ENCODE measurements at regions not wholly inside any gene's neighbourhood (a gene's known extent, or its start where the extent isn't known, plus 50 kb on each side); places are given as distances from the start of the nearest gene placed in this dataset.

GRCh38 chr5:35477911-35478310 lies 139.8 kb upstream of the SPEF2 start:
- DNase-seq (ENCODE audit: low read depth), result no peak

- DNase-seq (ENCODE audit: low read depth), result no peak
Observed at GRCh38 chr5:35477321-35477720, 140.3 kb upstream of the SPEF2 start.

- DNase-seq (ENCODE audit: low read depth), result no peak
Observed at GRCh38 chr5:35476797-35477196, 140.9 kb upstream of the SPEF2 start.

GRCh38 chr5:35476036-35476435 lies 141.6 kb upstream of the SPEF2 start:
- no peak for DNase-seq (ENCODE audit: low read depth)

- no peak for DNase-seq (ENCODE audit: low read depth)
Observed at GRCh38 chr5:35473589-35473988, 144.1 kb upstream of the SPEF2 start.

GRCh38 chr5:35470866-35471265 lies 146.8 kb upstream of the SPEF2 start:
- no peak for DNase-seq (ENCODE audit: low read depth)

GRCh38 chr5:35468811-35469210 lies 148.9 kb upstream of the SPEF2 start:
- DNase-seq (ENCODE audit: low read depth), result no peak

GRCh38 chr5:35466746-35467145 lies 150.9 kb upstream of the SPEF2 start:
- no peak for DNase-seq (ENCODE audit: low read depth)

- DNase-seq (ENCODE audit: low read depth), result no peak
Observed at GRCh38 chr5:35464757-35465156, 152.9 kb upstream of the SPEF2 start.

- no peak for DNase-seq (ENCODE audit: low read depth)
Observed at GRCh38 chr5:35461530-35461929, 156.1 kb upstream of the SPEF2 start.

- no peak for DNase-seq (ENCODE audit: low read depth)
Observed at GRCh38 chr5:35458824-35459207, 158.8 kb upstream of the SPEF2 start.

- DNase-seq (ENCODE audit: low read depth), result no peak
Observed at GRCh38 chr5:35457912-35458823, 159.5 kb upstream of the SPEF2 start.

GRCh38 chr5:35456506-35456905 lies 161.2 kb upstream of the SPEF2 start:
- DNase-seq (ENCODE audit: low read depth), result no peak

GRCh38 chr5:35454011-35454525 lies 163.6 kb upstream of the SPEF2 start:
- no peak for DNase-seq (ENCODE audit: low read depth)

- DNase-seq (ENCODE audit: low read depth), result no peak
Observed at GRCh38 chr5:35443803-35444595, 173.7 kb upstream of the SPEF2 start.

- DNase-seq (ENCODE audit: low read depth), result no peak
Observed at GRCh38 chr5:35442885-35443639, 174.6 kb upstream of the SPEF2 start.

- DNase-seq (ENCODE audit: low read depth), result no peak
Observed at GRCh38 chr5:35440409-35440808, 177.3 kb upstream of the SPEF2 start.

- no peak for DNase-seq (ENCODE audit: low read depth)
Observed at GRCh38 chr5:35438786-35439185, 178.9 kb upstream of the SPEF2 start.

GRCh38 chr5:35438288-35438687 lies 179.4 kb upstream of the SPEF2 start:
- DNase-seq (ENCODE audit: low read depth), result no peak

- peak; percentile 18 for DNase-seq (ENCODE audit: low read depth)
Observed at GRCh38 chr5:35436400-35437057, 181.1 kb upstream of the SPEF2 start.

GRCh38 chr5:35430381-35431162 lies 187.1 kb upstream of the SPEF2 start:
- DNase-seq (ENCODE audit: low read depth), result no peak
